Omental fat pad (tissue), 3 donors: ENCODE measurements at regions not wholly inside any gene's neighbourhood (a gene's known extent, or its start where the extent isn't known, plus 50 kb on each side); places are given as distances from the start of the nearest gene placed in this dataset.
"Not testable (repeated sequence)": the region's sequence is repeated elsewhere in the genome, so short reads cannot be mapped to it uniquely, and the experiment has no call there.

Experiments used
- ATAC-seq: fragments of 150-250 bp; one replicate; pipeline ENCODE4 v1.9.1; 2016; ENCODE audit warnings: mild to moderate bottlenecking, moderate library complexity; ENCODE audit not compliant: low FRiP score
- DNase-seq: peaks from one replicate; pipeline ENCODE4 v3.0.0-alpha.2; 2019; ENCODE audit warnings: low spot score
- CTCF ChIP-seq, 3 donors: fragments of 450-650 bp; IDR thresholded peaks; one replicate each; pipeline ENCODE4 v1.5.1; 2016 to 2017; ENCODE audit warnings: antibody characterized with exemption in 3 of 3, mild to moderate bottlenecking in 3 of 3, moderate library complexity in 2 of 3

- ATAC-seq (no peak), DNase-seq (no peak)
- TF ChIP-seq CTCF (IDR thresholded peaks at IDR 0.05), result no peak
Measured at GRCh38 chr9:18296702-18297055, 177.3 kb upstream of the ADAMTSL1 start.

- ATAC-seq (no peak), DNase-seq (no peak)
- no peak for TF ChIP-seq CTCF (IDR thresholded peaks at IDR 0.05)
Measured at GRCh38 chr9:18297056-18297841, 176.7 kb upstream of the ADAMTSL1 start.

GRCh38 chr9:18299449-18299848, 174.5 kb upstream of the ADAMTSL1 start:
- TF ChIP-seq CTCF (IDR thresholded peaks at IDR 0.05), result no peak
- DNase-seq (no peak), ATAC-seq (no peak)

- not testable (repeated sequence) for ATAC-seq, DNase-seq
Measured at GRCh38 chr9:18305167-18305806, 168.7 kb upstream of the ADAMTSL1 start.

GRCh38 chr9:18314316-18314715, 159.6 kb upstream of the ADAMTSL1 start:
- DNase-seq, result no peak
- ATAC-seq, result no peak
- no peak for TF ChIP-seq CTCF (IDR thresholded peaks at IDR 0.05)

GRCh38 chr9:18317896-18318295, 156.1 kb upstream of the ADAMTSL1 start:
- no peak for ATAC-seq

GRCh38 chr9:18319918-18320445, 154.0 kb upstream of the ADAMTSL1 start:
- ATAC-seq (no peak), DNase-seq (no peak)
- no peak for TF ChIP-seq CTCF (IDR thresholded peaks at IDR 0.05)

More at GRCh38 chr9:18317896-18318295, 156.1 kb upstream of the ADAMTSL1 start:
- no peak for TF ChIP-seq CTCF (IDR thresholded peaks at IDR 0.05)
- no peak for DNase-seq
